H9 (cell line): ENCODE measurements at regions not wholly inside any gene's neighbourhood (a gene's known extent, or its start where the extent isn't known, plus 50 kb on each side); places are given as distances from the start of the nearest gene placed in this dataset.

Source experiments
- DNase-seq: peaks from one replicate; pipeline ENCODE4 v3.0.0-alpha.2; 2017
- H2AFZ ChIP-seq: one replicate; pipeline ENCODE4 v1.6.1; 2013; ENCODE audit warnings: mild to moderate bottlenecking, low read length, control low read depth, moderate library complexity
- H2AK5ac ChIP-seq: 2 replicates; pipeline ENCODE4 v1.6.1; 2013; ENCODE audit warnings: low read length, control low read depth, mixed read lengths; ENCODE audit not compliant: insufficient read length
- H2BK120ac ChIP-seq: one replicate; pipeline ENCODE4 v1.6.1; 2013; ENCODE audit warnings: low read depth, mild to moderate bottlenecking, low read length, control low read depth, inconsistent platforms; ENCODE audit not compliant: poor library complexity, severe bottlenecking
- H2BK12ac ChIP-seq: 2 replicates; pipeline ENCODE4 v1.6.1; 2013; ENCODE audit warnings: low read length, control low read depth, mixed read lengths, low read depth; ENCODE audit not compliant: insufficient read length
- H2BK15ac ChIP-seq: 2 replicates; pipeline ENCODE4 v1.6.1; 2013; ENCODE audit warnings: low read depth, low read length, control low read depth
- H2BK20ac ChIP-seq: one replicate; pipeline ENCODE4 v1.6.1; 2013; ENCODE audit warnings: low read depth, mild to moderate bottlenecking, low read length, control low read depth, inconsistent platforms; ENCODE audit not compliant: poor library complexity, severe bottlenecking
- H2BK5ac ChIP-seq: 2 replicates; pipeline ENCODE4 v1.6.1; 2013; ENCODE audit warnings: low read length, control low read depth, mixed read lengths; ENCODE audit not compliant: insufficient read length
- H3K14ac ChIP-seq: 2 replicates; pipeline ENCODE4 v1.6.1; 2013; ENCODE audit warnings: low read length, control low read depth; ENCODE audit not compliant: insufficient read depth
- H3K18ac ChIP-seq: 2 replicates; pipeline ENCODE4 v1.6.1; 2013; ENCODE audit warnings: low read depth, mild to moderate bottlenecking, mixed read lengths, low read length, control low read depth; ENCODE audit not compliant: insufficient read length
- H3K23ac ChIP-seq: 2 replicates; pipeline ENCODE4 v1.6.1; 2013; ENCODE audit warnings: low read length, control low read depth, mixed read lengths, low read depth; ENCODE audit not compliant: insufficient read length
- H3K23me2 ChIP-seq: 2 replicates; pipeline ENCODE4 v1.6.1; 2013; ENCODE audit warnings: low read depth, mild to moderate bottlenecking, mixed read lengths, low read length, control low read depth; ENCODE audit not compliant: insufficient read length, poor library complexity, severe bottlenecking
- H3K27ac ChIP-seq: 2 replicates; pipeline ENCODE4 v1.5.1; 2013; ENCODE audit warnings: low read length, control low read depth, mixed read lengths, low read depth; ENCODE audit not compliant: insufficient read length
- H3K27me3 ChIP-seq: 2 replicates; pipeline ENCODE4 v1.6.1; 2013; ENCODE audit warnings: low read length, control low read depth, inconsistent platforms; ENCODE audit not compliant: insufficient read depth
- H3K4ac ChIP-seq: 2 replicates; pipeline ENCODE4 v1.6.1; 2013; ENCODE audit warnings: low read depth, mild to moderate bottlenecking, control low read depth, inconsistent platforms, low read length, moderate library complexity
- H3K4me1 ChIP-seq: 2 replicates; pipeline ENCODE4 v1.6.1; 2013; ENCODE audit warnings: low read length, control low read depth, inconsistent platforms; ENCODE audit not compliant: insufficient read depth
- H3K4me2 ChIP-seq: 2 replicates; pipeline ENCODE4 v1.6.1; 2013; ENCODE audit warnings: low read length, control low read depth, mixed read lengths; ENCODE audit not compliant: insufficient read length, insufficient read depth
- H3K56ac ChIP-seq: 2 replicates; pipeline ENCODE4 v1.6.1; 2013; ENCODE audit warnings: low read depth, mild to moderate bottlenecking, mixed read lengths, low read length, control low read depth; ENCODE audit not compliant: insufficient read length
- H3K79me1 ChIP-seq: 2 replicates; pipeline ENCODE4 v1.6.1; 2013; ENCODE audit warnings: low read depth, mild to moderate bottlenecking, moderate library complexity, low read length, control low read depth, inconsistent platforms; ENCODE audit not compliant: insufficient read depth, poor library complexity, severe bottlenecking
- H3K79me2 ChIP-seq: 2 replicates; pipeline ENCODE4 v1.6.1; 2013; ENCODE audit warnings: low read length, control low read depth, inconsistent platforms; ENCODE audit not compliant: insufficient read depth
- H3K9ac ChIP-seq: 2 replicates; pipeline ENCODE4 v1.6.1; 2013; ENCODE audit warnings: low read length, control low read depth, mixed read lengths; ENCODE audit not compliant: insufficient read length; ENCODE audit errors: extremely low read depth
- H3K9me3 ChIP-seq: one replicate; pipeline ENCODE4 v1.6.1; 2013; ENCODE audit warnings: low read depth, low read length, inconsistent platforms; ENCODE audit not compliant: control insufficient read depth
- H3T11ph ChIP-seq: one replicate; pipeline ENCODE4 v1.6.1; 2013; ENCODE audit warnings: mild to moderate bottlenecking, low read length, control low read depth, inconsistent platforms
- H4K20me1 ChIP-seq: one replicate; pipeline ENCODE4 v1.6.1; 2013; ENCODE audit not compliant: control insufficient read depth, insufficient read length, insufficient read depth
- H4K5ac ChIP-seq: 2 replicates; pipeline ENCODE4 v1.6.1; 2013; ENCODE audit warnings: low read depth, mild to moderate bottlenecking, mixed read lengths, low read length, control low read depth; ENCODE audit not compliant: insufficient read length
- H4K8ac ChIP-seq: replicated peaks from 2 replicates; pipeline ENCODE4 v1.6.1; 2013; ENCODE audit warnings: low read length, control low read depth, mixed read lengths, low read depth; ENCODE audit not compliant: insufficient read length
- H4K91ac ChIP-seq: 2 replicates; pipeline ENCODE4 v1.6.1; 2013; ENCODE audit warnings: low read depth, mild to moderate bottlenecking, moderate library complexity, mixed read lengths, low read length, control low read depth; ENCODE audit not compliant: insufficient read length
- H3K27ac Mint-ChIP-seq, 3 experiments: 2 replicates in 2 of 3; 3 replicates in 1 of 3; pipeline ENCODE4 v1.8.0; 2020 to 2021; ENCODE audit warnings: mixed read lengths in 3 of 3, mild to moderate bottlenecking in 1 of 3, moderate library complexity in 1 of 3
- H3K27me3 Mint-ChIP-seq: 2 replicates; pipeline ENCODE4 v1.8.0; 2021; ENCODE audit warnings: low read depth, mild to moderate bottlenecking, moderate library complexity, mixed read lengths
- H3K36me3 Mint-ChIP-seq, 3 experiments: 2 replicates in 2 of 3; 3 replicates in 1 of 3; pipeline ENCODE4 v1.8.0; 2020 to 2021; ENCODE audit warnings: low read depth in 3 of 3, mixed read lengths in 3 of 3; ENCODE audit not compliant: insufficient read depth in 1 of 3
- H3K4me1 Mint-ChIP-seq, 2 experiments: 2 replicates each; pipeline ENCODE4 v1.8.0; 2020; ENCODE audit warnings: mixed read lengths in 2 of 2
- H3K4me3 Mint-ChIP-seq, 2 experiments: 2 replicates in 1 of 2; 3 replicates in 1 of 2; pipeline ENCODE4 v1.8.0; 2020 to 2021; ENCODE audit warnings: mild to moderate bottlenecking in 2 of 2, mixed read lengths in 2 of 2, moderate library complexity in 1 of 2
- H3K9me3 Mint-ChIP-seq, 2 experiments: 2 replicates in 1 of 2; 3 replicates in 1 of 2; pipeline ENCODE4 v1.8.0; 2020; ENCODE audit warnings: mild to moderate bottlenecking in 2 of 2, mixed read lengths in 2 of 2, moderate library complexity in 1 of 2
- WGBS: extraction: QIAGEN DNeasy Blood & Tissue Kit; methylation state at CpG from one replicate; pipeline ENCODE4 v1.1.7; 2013; ENCODE audit warnings: missing lambda C conversion rate, low lambda C conversion rate, mixed read lengths; ENCODE audit not compliant: insufficient read length; ENCODE audit errors: extremely low coverage; 5-methylcytosine and 5-hydroxymethylcytosine counted together
- TF ChIP-seq, protein P1 (sequence below): fragments of 200-600 bp; sonication (generic); conservative IDR thresholded peaks from 3 replicates; pipeline ENCODE4 v1.8.0; 2021; ENCODE audit warnings: antibody characterized with exemption, mild to moderate bottlenecking

DNA sequence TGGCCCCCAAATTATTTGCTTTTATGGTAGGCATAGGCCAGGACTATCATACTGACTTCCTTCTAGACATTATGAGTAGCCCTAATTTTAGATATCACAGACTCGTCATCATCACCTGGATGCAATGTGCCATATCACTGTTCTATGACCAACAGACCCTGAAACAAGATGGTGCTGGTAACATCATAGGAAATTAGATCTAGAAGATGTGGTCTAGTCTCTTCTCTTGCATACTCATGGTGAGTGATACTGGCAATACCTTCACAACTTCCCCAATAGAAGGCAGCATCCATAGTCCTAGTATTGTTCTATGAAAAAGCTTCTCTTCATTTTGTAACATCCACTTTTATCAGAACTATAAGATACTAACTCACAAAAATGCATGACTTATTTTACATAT is 116.3 kb upstream of the ITGA4 start:
- H3K9ac ChIP-seq, result no peak overlapping the region

More for the DNA sequence above, 116.3 kb upstream of the ITGA4 start:
- no peak overlapping the region for H2BK12ac ChIP-seq
- no peaks in the 10 kb centered on the region for H4K20me1 ChIP-seq
- H3T11ph ChIP-seq, result peak overlapping the region; percentile 36
- H3K14ac ChIP-seq, result no peak overlapping the region
- H4K5ac ChIP-seq, result no peak overlapping the region
- no peak overlapping the region for H3K4ac ChIP-seq
- H3K56ac ChIP-seq, result no peak overlapping the region
- Mint-ChIP-seq H3K4me3 (no peak overlapping the region), H3K9me3 (no peaks in the 10 kb centered on the region), H3K36me3 (no peaks in the 10 kb centered on the region), H3K27ac (no peak overlapping the region), H3K4me1 (peaks cover 2% of the 10 kb centered on the region in 2 experiments; a peak in 1 of 4 replicates), H3K27me3 (no peaks in the 10 kb centered on the region)
- H3K4me2 ChIP-seq, result no peak overlapping the region
- no peak overlapping the region for H2AFZ ChIP-seq
- H2BK15ac ChIP-seq, result no peak overlapping the region
- TF ChIP-seq, protein P1, sequence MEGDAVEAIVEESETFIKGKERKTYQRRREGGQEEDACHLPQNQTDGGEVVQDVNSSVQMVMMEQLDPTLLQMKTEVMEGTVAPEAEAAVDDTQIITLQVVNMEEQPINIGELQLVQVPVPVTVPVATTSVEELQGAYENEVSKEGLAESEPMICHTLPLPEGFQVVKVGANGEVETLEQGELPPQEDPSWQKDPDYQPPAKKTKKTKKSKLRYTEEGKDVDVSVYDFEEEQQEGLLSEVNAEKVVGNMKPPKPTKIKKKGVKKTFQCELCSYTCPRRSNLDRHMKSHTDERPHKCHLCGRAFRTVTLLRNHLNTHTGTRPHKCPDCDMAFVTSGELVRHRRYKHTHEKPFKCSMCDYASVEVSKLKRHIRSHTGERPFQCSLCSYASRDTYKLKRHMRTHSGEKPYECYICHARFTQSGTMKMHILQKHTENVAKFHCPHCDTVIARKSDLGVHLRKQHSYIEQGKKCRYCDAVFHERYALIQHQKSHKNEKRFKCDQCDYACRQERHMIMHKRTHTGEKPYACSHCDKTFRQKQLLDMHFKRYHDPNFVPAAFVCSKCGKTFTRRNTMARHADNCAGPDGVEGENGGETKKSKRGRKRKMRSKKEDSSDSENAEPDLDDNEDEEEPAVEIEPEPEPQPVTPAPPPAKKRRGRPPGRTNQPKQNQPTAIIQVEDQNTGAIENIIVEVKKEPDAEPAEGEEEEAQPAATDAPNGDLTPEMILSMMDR, result no peak
- no peak overlapping the region for H4K91ac ChIP-seq
- H3K23me2 ChIP-seq, result no peaks in the 10 kb centered on the region
- no peak overlapping the region for H2BK20ac ChIP-seq
- WGBS, result no CpG with 5 or more reads among the region's 1 CpG
- H4K8ac ChIP-seq, result no peak overlapping the region
- H3K4me1 ChIP-seq, result no peaks in the 10 kb centered on the region
- no peak overlapping the region for H2BK5ac ChIP-seq
- no peaks in the 10 kb centered on the region for H3K79me1 ChIP-seq
- H3K23ac ChIP-seq, result no peak overlapping the region
- H3K9me3 ChIP-seq, result no peaks in the 10 kb centered on the region
- no peak overlapping the region for H3K18ac ChIP-seq
- DNase-seq, result no peak
- no peak overlapping the region for H2BK120ac ChIP-seq
- no peak overlapping the region for H2AK5ac ChIP-seq
- H3K27ac ChIP-seq, result no peak overlapping the region
- H3K79me2 ChIP-seq, result no peaks in the 10 kb centered on the region
- no peaks in the 10 kb centered on the region for H3K27me3 ChIP-seq
